ENCODE measurements at regions not wholly inside any gene's neighbourhood (a gene's known extent, or its start where the extent isn't known, plus 50 kb on each side); places are given as distances from the start of the nearest gene placed in this dataset.
A peak's percentile ranks its signal among the peaks of the same experiment; 100 is the strongest.

DNA sequence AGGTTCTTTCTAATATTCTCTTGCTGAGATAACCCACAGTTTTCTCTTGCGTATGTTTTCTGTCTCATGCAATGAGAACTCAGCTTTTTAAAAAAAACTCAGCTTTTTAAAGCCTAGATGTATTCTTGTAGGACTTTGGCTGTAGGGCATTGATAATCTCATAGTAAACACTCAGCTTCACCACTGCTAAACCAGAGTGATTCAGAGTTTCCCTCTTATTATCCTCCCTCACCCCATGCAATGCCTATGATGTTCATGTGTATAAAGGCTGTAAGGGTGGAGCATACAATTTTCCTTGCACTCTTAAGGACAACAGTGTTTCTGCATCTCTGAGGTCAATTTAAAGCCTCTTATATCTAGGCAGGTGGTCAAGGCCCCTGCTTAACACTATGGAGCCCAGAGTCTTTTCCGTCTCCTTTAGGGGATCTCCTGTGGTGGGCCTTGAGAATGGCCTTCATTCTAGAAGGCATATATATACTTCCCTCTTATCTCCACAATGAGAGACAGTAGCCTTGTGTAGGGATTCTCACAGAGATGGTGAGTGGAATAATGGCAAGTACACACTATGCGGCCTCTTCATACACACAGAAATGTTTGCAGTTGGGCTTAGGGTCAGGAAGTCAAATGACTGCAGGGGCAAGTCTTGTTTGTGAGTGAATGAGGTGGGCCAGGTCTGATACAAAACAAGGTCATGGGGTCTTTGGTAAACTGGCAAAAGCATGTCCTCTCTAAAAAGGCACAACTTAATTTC lies 279.6 kb downstream of the HS3ST3A1 start (continued):
- TF ChIP-seq, protein P1, sequence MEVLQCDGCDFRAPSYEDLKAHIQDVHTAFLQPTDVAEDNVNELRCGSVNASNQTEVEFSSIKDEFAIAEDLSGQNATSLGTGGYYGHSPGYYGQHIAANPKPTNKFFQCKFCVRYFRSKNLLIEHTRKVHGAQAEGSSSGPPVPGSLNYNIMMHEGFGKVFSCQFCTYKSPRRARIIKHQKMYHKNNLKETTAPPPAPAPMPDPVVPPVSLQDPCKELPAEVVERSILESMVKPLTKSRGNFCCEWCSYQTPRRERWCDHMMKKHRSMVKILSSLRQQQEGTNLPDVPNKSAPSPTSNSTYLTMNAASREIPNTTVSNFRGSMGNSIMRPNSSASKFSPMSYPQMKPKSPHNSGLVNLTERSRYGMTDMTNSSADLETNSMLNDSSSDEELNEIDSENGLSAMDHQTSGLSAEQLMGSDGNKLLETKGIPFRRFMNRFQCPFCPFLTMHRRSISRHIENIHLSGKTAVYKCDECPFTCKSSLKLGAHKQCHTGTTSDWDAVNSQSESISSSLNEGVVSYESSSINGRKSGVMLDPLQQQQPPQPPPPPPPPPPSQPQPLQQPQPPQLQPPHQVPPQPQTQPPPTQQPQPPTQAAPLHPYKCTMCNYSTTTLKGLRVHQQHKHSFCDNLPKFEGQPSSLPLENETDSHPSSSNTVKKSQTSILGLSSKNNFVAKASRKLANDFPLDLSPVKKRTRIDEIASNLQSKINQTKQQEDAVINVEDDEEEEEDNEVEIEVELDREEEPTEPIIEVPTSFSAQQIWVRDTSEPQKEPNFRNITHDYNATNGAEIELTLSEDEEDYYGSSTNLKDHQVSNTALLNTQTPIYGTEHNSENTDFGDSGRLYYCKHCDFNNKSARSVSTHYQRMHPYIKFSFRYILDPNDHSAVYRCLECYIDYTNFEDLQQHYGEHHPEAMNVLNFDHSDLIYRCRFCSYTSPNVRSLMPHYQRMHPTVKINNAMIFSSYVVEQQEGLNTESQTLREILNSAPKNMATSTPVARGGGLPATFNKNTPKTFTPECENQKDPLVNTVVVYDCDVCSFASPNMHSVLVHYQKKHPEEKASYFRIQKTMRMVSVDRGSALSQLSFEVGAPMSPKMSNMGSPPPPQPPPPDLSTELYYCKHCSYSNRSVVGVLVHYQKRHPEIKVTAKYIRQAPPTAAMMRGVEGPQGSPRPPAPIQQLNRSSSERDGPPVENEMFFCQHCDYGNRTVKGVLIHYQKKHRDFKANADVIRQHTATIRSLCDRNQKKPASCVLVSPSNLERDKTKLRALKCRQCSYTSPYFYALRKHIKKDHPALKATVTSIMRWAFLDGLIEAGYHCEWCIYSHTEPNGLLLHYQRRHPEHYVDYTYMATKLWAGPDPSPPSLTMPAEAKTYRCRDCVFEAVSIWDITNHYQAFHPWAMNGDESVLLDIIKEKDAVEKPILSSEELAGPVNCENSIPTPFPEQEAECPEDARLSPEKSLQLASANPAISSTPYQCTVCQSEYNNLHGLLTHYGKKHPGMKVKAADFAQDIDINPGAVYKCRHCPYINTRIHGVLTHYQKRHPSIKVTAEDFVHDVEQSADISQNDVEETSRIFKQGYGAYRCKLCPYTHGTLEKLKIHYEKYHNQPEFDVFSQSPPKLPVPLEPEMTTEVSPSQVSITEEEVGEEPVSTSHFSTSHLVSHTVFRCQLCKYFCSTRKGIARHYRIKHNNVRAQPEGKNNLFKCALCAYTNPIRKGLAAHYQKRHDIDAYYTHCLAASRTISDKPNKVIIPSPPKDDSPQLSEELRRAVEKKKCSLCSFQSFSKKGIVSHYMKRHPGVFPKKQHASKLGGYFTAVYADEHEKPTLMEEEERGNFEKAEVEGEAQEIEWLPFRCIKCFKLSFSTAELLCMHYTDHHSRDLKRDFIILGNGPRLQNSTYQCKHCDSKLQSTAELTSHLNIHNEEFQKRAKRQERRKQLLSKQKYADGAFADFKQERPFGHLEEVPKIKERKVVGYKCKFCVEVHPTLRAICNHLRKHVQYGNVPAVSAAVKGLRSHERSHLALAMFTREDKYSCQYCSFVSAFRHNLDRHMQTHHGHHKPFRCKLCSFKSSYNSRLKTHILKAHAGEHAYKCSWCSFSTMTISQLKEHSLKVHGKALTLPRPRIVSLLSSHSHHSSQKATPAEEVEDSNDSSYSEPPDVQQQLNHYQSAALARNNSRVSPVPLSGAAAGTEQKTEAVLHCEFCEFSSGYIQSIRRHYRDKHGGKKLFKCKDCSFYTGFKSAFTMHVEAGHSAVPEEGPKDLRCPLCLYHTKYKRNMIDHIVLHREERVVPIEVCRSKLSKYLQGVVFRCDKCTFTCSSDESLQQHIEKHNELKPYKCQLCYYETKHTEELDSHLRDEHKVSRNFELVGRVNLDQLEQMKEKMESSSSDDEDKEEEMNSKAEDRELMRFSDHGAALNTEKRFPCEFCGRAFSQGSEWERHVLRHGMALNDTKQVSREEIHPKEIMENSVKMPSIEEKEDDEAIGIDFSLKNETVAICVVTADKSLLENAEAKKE (CRISPR knock-in tag; IDR thresholded peaks at IDR 0.05) = no peak

GRCh38 chr17:13320046-13320785 lies 281.5 kb downstream of the HS3ST3A1 start:
- Histone ChIP-seq H3K27me3 (ENCODE audit: insufficient read depth) (no peaks in the 10 kb centered on the region), H3K4me1 (ENCODE audit: insufficient read depth) (no peaks in the 10 kb centered on the region), H2AFZ (0 out of 2 replicates have a peak overlapping the region, but pooled peaks have one; percentile 28), H3K9me2 (ENCODE audit: insufficient read depth) (peaks cover 11% of the 10 kb centered on the region; the same call in 1 of the 2 replicates), H3K4me2 (no peak overlapping the region), H3K27ac (ENCODE audit: low read depth) (no peak overlapping the region), H3K4me3 (no peak overlapping the region), H3K79me2 (replicated peaks; ENCODE audit: insufficient read depth) (no peaks in the 10 kb centered on the region), H3F3A (replicated peaks; ENCODE audit: low read depth) (no peaks in the 10 kb centered on the region), H3K36me3 (ENCODE audit: insufficient read depth) (no peaks in the 10 kb centered on the region), H4K20me1 (replicated peaks; ENCODE audit: insufficient read depth) (no peaks in the 10 kb centered on the region)
- DNase-seq (ENCODE audit: low spot score) (no peak), ATAC-seq (no peak)
- H3K4me3 Mint-ChIP-seq = no peak overlapping the region
- H3K27ac Mint-ChIP-seq = no peak overlapping the region
- H3K4me1 Mint-ChIP-seq = no peaks in the 10 kb centered on the region
- H3K27me3 Mint-ChIP-seq (ENCODE audit: insufficient read depth, low read depth, poor library complexity) = peaks cover 8% of the 10 kb centered on the region
- peaks cover 3% of the 10 kb centered on the region; the same call in 2 of the 3 replicates for H3K9me3 Mint-ChIP-seq
- no peaks in the 10 kb centered on the region for H3K36me3 Mint-ChIP-seq (ENCODE audit: low read depth)
- TF ChIP-seq, protein P2, sequence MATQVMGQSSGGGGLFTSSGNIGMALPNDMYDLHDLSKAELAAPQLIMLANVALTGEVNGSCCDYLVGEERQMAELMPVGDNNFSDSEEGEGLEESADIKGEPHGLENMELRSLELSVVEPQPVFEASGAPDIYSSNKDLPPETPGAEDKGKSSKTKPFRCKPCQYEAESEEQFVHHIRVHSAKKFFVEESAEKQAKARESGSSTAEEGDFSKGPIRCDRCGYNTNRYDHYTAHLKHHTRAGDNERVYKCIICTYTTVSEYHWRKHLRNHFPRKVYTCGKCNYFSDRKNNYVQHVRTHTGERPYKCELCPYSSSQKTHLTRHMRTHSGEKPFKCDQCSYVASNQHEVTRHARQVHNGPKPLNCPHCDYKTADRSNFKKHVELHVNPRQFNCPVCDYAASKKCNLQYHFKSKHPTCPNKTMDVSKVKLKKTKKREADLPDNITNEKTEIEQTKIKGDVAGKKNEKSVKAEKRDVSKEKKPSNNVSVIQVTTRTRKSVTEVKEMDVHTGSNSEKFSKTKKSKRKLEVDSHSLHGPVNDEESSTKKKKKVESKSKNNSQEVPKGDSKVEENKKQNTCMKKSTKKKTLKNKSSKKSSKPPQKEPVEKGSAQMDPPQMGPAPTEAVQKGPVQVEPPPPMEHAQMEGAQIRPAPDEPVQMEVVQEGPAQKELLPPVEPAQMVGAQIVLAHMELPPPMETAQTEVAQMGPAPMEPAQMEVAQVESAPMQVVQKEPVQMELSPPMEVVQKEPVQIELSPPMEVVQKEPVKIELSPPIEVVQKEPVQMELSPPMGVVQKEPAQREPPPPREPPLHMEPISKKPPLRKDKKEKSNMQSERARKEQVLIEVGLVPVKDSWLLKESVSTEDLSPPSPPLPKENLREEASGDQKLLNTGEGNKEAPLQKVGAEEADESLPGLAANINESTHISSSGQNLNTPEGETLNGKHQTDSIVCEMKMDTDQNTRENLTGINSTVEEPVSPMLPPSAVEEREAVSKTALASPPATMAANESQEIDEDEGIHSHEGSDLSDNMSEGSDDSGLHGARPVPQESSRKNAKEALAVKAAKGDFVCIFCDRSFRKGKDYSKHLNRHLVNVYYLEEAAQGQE (IDR thresholded peaks at IDR 0.05; ENCODE audit: unreplicated experiment) = peak; percentile 49
- TF ChIP-seq, protein P3, sequence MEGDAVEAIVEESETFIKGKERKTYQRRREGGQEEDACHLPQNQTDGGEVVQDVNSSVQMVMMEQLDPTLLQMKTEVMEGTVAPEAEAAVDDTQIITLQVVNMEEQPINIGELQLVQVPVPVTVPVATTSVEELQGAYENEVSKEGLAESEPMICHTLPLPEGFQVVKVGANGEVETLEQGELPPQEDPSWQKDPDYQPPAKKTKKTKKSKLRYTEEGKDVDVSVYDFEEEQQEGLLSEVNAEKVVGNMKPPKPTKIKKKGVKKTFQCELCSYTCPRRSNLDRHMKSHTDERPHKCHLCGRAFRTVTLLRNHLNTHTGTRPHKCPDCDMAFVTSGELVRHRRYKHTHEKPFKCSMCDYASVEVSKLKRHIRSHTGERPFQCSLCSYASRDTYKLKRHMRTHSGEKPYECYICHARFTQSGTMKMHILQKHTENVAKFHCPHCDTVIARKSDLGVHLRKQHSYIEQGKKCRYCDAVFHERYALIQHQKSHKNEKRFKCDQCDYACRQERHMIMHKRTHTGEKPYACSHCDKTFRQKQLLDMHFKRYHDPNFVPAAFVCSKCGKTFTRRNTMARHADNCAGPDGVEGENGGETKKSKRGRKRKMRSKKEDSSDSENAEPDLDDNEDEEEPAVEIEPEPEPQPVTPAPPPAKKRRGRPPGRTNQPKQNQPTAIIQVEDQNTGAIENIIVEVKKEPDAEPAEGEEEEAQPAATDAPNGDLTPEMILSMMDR (conservative IDR thresholded peaks at IDR 0.05; ENCODE audit: low read depth in 2 of 2) = no peak
